ENCODE measurements at regions not wholly inside any gene's neighbourhood (a gene's known extent, or its start where the extent isn't known, plus 50 kb on each side); places are given as distances from the start of the nearest gene placed in this dataset.

GRCh38 chr18:78150590-78150989 lies 829.0 kb upstream of the SALL3 start:
- no peak for DNase-seq (ENCODE audit: low spot score)

- no peak for DNase-seq (ENCODE audit: low spot score)
These were observed 828.4 kb upstream of the SALL3 start for GRCh38 chr18:78151234-78151633.

GRCh38 chr18:78151948-78152725 lies 827.5 kb upstream of the SALL3 start:
- DNase-seq (ENCODE audit: low spot score) = no peak

- DNase-seq (ENCODE audit: low spot score) = no peak
These were observed 826.3 kb upstream of the SALL3 start for GRCh38 chr18:78153362-78153761.

GRCh38 chr18:78154444-78154843 lies 825.2 kb upstream of the SALL3 start:
- DNase-seq (ENCODE audit: low spot score) = no peak

- no peak for DNase-seq (ENCODE audit: low spot score)
These were observed 824.8 kb upstream of the SALL3 start for GRCh38 chr18:78154853-78155252.

GRCh38 chr18:78156466-78156865 lies 823.2 kb upstream of the SALL3 start:
- DNase-seq (ENCODE audit: low spot score) = no peak

GRCh38 chr18:78158943-78159342 lies 820.7 kb upstream of the SALL3 start:
- DNase-seq (ENCODE audit: low spot score) = no peak

- no peak for DNase-seq (ENCODE audit: low spot score)
These were observed 820.2 kb upstream of the SALL3 start for GRCh38 chr18:78159397-78159796.

GRCh38 chr18:78160961-78161656 lies 818.5 kb upstream of the SALL3 start:
- peak; percentile 52 for DNase-seq (ENCODE audit: low spot score)

- DNase-seq (ENCODE audit: low spot score) = no peak
These were observed 814.1 kb upstream of the SALL3 start for GRCh38 chr18:78165525-78165924.

- DNase-seq (ENCODE audit: low spot score) = no peak
These were observed 811.1 kb upstream of the SALL3 start for GRCh38 chr18:78168526-78168925.

GRCh38 chr18:78169174-78169864 lies 810.3 kb upstream of the SALL3 start:
- DNase-seq (ENCODE audit: low spot score) = no peak

- no peak for DNase-seq (ENCODE audit: low spot score)
These were observed 807.7 kb upstream of the SALL3 start for GRCh38 chr18:78171954-78172353.

- DNase-seq (ENCODE audit: low spot score) = no peak
These were observed 804.9 kb upstream of the SALL3 start for GRCh38 chr18:78174737-78175136.

- no peak for DNase-seq (ENCODE audit: low spot score)
These were observed 800.8 kb upstream of the SALL3 start for GRCh38 chr18:78178812-78179211.

GRCh38 chr18:78180741-78181140 lies 798.9 kb upstream of the SALL3 start:
- no peak for DNase-seq (ENCODE audit: low spot score)

GRCh38 chr18:78183815-78184214 lies 795.8 kb upstream of the SALL3 start:
- DNase-seq (ENCODE audit: low spot score) = no peak

- no peak for DNase-seq (ENCODE audit: low spot score)
These were observed 788.3 kb upstream of the SALL3 start for GRCh38 chr18:78191276-78191675.

GRCh38 chr18:78192054-78192453 lies 787.6 kb upstream of the SALL3 start:
- DNase-seq (ENCODE audit: low spot score) = peak; percentile 11

GRCh38 chr18:78196280-78196679 lies 783.3 kb upstream of the SALL3 start:
- DNase-seq (ENCODE audit: low spot score) = no peak

GRCh38 chr18:78199002-78199401 lies 780.6 kb upstream of the SALL3 start:
- DNase-seq (ENCODE audit: low spot score) = no peak

- DNase-seq (ENCODE audit: low spot score) = no peak
These were observed 780.0 kb upstream of the SALL3 start for GRCh38 chr18:78199611-78200010.
